ENCODE measurements at regions not wholly inside any gene's neighbourhood (a gene's known extent, or its start where the extent isn't known, plus 50 kb on each side); places are given as distances from the start of the nearest gene placed in this dataset.

DNA sequence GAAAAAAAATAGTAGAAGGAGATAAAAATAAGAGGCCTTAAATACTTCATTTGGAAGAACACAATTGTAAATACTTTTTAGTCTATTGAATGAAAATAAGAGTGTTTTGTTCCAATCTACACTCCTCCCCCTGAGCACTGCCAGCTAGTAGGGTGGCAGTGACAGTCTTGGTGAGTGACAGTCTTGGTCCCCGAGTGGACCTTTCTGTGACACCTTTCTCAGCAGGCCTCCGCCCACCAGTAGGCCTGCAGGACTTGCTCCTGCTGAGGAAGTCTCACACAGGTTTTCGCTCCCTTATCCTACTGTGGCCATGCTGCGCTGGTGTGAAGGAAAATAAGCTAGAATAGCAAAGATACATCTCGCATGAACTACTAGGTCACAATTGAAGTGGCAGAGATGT lies 666.8 kb downstream of the NR4A2 start:
- no peak overlapping the region for H3K27ac Mint-ChIP-seq
- no peak overlapping the region for H3K27ac ChIP-seq (ENCODE audit: low read depth, low read length)
- H3K9me3 ChIP-seq (ENCODE audit: control insufficient read depth, low read length) = no peaks in the 10 kb centered on the region
- H3K9me3 Mint-ChIP-seq = no peaks in the 10 kb centered on the region
- no peaks in the 10 kb centered on the region for H3K4me1 ChIP-seq (ENCODE audit: control insufficient read depth, insufficient read depth, low read length)
- WGBS, 2 experiments (ENCODE audit: insufficient coverage in 1 of 2, insufficient read length in 1 of 2) = 89 to 91% methylated on average over 3 to 5 of the region's 5 CpGs
- H3K9ac ChIP-seq (ENCODE audit: extremely low read depth, low read length, poor library complexity, severe bottlenecking) = no peak overlapping the region
- H3K36me3 Mint-ChIP-seq (ENCODE audit: low read depth) = no peaks in the 10 kb centered on the region
- no peaks in the 10 kb centered on the region for H3K36me3 ChIP-seq (ENCODE audit: control insufficient read depth, insufficient read depth, low read length)
- TF ChIP-seq, protein P1, sequence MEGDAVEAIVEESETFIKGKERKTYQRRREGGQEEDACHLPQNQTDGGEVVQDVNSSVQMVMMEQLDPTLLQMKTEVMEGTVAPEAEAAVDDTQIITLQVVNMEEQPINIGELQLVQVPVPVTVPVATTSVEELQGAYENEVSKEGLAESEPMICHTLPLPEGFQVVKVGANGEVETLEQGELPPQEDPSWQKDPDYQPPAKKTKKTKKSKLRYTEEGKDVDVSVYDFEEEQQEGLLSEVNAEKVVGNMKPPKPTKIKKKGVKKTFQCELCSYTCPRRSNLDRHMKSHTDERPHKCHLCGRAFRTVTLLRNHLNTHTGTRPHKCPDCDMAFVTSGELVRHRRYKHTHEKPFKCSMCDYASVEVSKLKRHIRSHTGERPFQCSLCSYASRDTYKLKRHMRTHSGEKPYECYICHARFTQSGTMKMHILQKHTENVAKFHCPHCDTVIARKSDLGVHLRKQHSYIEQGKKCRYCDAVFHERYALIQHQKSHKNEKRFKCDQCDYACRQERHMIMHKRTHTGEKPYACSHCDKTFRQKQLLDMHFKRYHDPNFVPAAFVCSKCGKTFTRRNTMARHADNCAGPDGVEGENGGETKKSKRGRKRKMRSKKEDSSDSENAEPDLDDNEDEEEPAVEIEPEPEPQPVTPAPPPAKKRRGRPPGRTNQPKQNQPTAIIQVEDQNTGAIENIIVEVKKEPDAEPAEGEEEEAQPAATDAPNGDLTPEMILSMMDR (conservative IDR thresholded peaks at IDR 0.05) = no peak
- H3K27me3 Mint-ChIP-seq (ENCODE audit: insufficient read depth) = no peaks in the 10 kb centered on the region
- H3K4me3 ChIP-seq (ENCODE audit: low read length) = no peak overlapping the region
- H3K27me3 ChIP-seq (ENCODE audit: control insufficient read depth, insufficient read depth, low read length, poor library complexity, severe bottlenecking) = no peaks in the 10 kb centered on the region
- no peak overlapping the region for H3K4me3 Mint-ChIP-seq
- DNase-seq = no peak
- H3K4me1 Mint-ChIP-seq = no peaks in the 10 kb centered on the region

DNA sequence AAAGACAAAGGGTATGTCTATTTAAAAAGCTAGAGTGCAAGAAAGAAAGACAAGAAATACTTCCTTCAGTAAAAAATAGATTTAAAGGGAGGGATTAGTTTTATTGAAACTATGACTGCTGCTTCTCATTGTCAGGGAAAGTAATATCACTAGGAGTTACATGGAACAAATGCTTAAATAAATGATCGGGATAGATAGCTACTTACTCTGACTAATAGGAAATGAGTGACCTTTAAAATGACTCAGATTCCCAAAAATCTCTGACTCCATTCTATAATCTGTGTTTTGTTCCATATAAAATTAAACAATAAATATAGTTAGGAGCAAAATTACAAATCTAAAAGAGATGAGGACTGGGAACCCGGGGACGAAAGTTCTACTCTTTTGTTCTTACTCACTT lies 669.3 kb downstream of the NR4A2 start:
- H3K27ac ChIP-seq (ENCODE audit: low read depth, low read length) = no peak overlapping the region
- Mint-ChIP-seq H3K4me1 (no peaks in the 10 kb centered on the region), H3K36me3 (ENCODE audit: low read depth) (no peaks in the 10 kb centered on the region), H3K9me3 (no peaks in the 10 kb centered on the region), H3K4me3 (no peak overlapping the region), H3K27me3 (ENCODE audit: insufficient read depth) (no peaks in the 10 kb centered on the region), H3K27ac (no peak overlapping the region)
- 97% methylated on average over 3 of the region's 3 CpGs; no CpG with 5 or more reads in 1 of the 2 experiments for WGBS, 2 experiments (ENCODE audit: insufficient coverage in 1 of 2, insufficient read length in 1 of 2)
- H3K9me3 ChIP-seq (ENCODE audit: control insufficient read depth, low read length) = no peaks in the 10 kb centered on the region
- DNase-seq = no peak
- TF ChIP-seq, protein P1 (conservative IDR thresholded peaks at IDR 0.05) = no peak
- H3K9ac ChIP-seq (ENCODE audit: extremely low read depth, low read length, poor library complexity, severe bottlenecking) = no peak overlapping the region
- no peaks in the 10 kb centered on the region for H3K4me1 ChIP-seq (ENCODE audit: control insufficient read depth, insufficient read depth, low read length)
- H3K4me3 ChIP-seq (ENCODE audit: low read length) = no peak overlapping the region
- no peaks in the 10 kb centered on the region for H3K36me3 ChIP-seq (ENCODE audit: control insufficient read depth, insufficient read depth, low read length)
- H3K27me3 ChIP-seq (ENCODE audit: control insufficient read depth, insufficient read depth, low read length, poor library complexity, severe bottlenecking) = no peaks in the 10 kb centered on the region

DNA sequence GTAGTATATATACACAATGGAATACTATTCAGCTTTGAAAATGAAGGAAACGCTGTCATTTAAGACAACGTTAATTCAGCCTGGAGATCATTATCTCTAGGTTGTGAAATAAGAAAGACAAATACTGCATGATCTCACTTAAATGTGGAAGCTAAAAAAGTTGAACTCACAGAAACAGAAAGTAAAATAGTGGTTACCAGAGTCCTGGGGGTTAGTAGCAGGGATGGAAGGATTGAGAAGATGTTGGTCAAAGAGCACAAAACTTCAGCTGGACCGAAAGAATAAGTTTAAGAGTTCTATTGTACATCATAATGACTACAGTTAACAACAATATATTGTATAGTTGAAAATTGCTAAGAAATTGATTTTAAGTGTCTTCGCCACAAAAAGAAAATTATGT lies 670.3 kb downstream of the NR4A2 start:
- TF ChIP-seq, protein P1 (conservative IDR thresholded peaks at IDR 0.05) = no peak
- Mint-ChIP-seq H3K27me3 (ENCODE audit: insufficient read depth) (no peaks in the 10 kb centered on the region), H3K27ac (no peak overlapping the region), H3K9me3 (no peaks in the 10 kb centered on the region), H3K36me3 (ENCODE audit: low read depth) (no peaks in the 10 kb centered on the region), H3K4me3 (no peak overlapping the region), H3K4me1 (no peaks in the 10 kb centered on the region)
- Histone ChIP-seq H3K4me1 (ENCODE audit: control insufficient read depth, insufficient read depth, low read length) (no peaks in the 10 kb centered on the region), H3K9me3 (ENCODE audit: control insufficient read depth, low read length) (no peaks in the 10 kb centered on the region), H3K4me3 (ENCODE audit: low read length) (no peak overlapping the region), H3K27ac (ENCODE audit: low read depth, low read length) (no peak overlapping the region), H3K9ac (ENCODE audit: extremely low read depth, low read length, poor library complexity, severe bottlenecking) (no peak overlapping the region), H3K27me3 (ENCODE audit: control insufficient read depth, insufficient read depth, low read length, poor library complexity, severe bottlenecking) (no peaks in the 10 kb centered on the region), H3K36me3 (ENCODE audit: control insufficient read depth, insufficient read depth, low read length) (no peaks in the 10 kb centered on the region)
- DNase-seq = no peak
- 71 to 93% methylated on average over 1 to 2 of the region's 4 CpGs for WGBS, 2 experiments (ENCODE audit: insufficient coverage in 1 of 2, insufficient read length in 1 of 2)

Measured in endodermal cell (in vitro differentiated cells).